Lower lobe of right lung (tissue), 2 donors: ENCODE measurements at regions not wholly inside any gene's neighbourhood (a gene's known extent, or its start where the extent isn't known, plus 50 kb on each side); places are given as distances from the start of the nearest gene placed in this dataset.

Source experiments
- ATAC-seq, 2 donors: fragments of 200-7000 bp; cut with Tn5 transposase; one replicate each; pipeline ENCODE4 v1.9.1; 2020 to 2022; ENCODE audit warnings: mild to moderate bottlenecking in 2 of 2, moderate library complexity in 2 of 2
- DNase-seq: peaks from one replicate; pipeline ENCODE4 v3.0.0-alpha.2; 2020
- H3K27ac ChIP-seq: fragments of 200-600 bp; one replicate; pipeline ENCODE4 v1.8.0; 2022
- H3K27me3 ChIP-seq: fragments of 200-600 bp; one replicate; pipeline ENCODE4 v1.8.0; 2022; ENCODE audit warnings: low read depth
- H3K36me3 ChIP-seq: fragments of 200-600 bp; one replicate; pipeline ENCODE4 v1.8.0; 2022; ENCODE audit warnings: mild to moderate bottlenecking
- H3K4me1 ChIP-seq: fragments of 200-600 bp; one replicate; pipeline ENCODE4 v1.8.0; 2022
- H3K4me3 ChIP-seq: fragments of 200-600 bp; one replicate; pipeline ENCODE4 v1.8.0; 2022; ENCODE audit warnings: mild to moderate bottlenecking
- H3K9me3 ChIP-seq: fragments of 200-600 bp; one replicate; pipeline ENCODE4 v1.8.0; 2022
- CTCF ChIP-seq: fragments of 200-600 bp; IDR thresholded peaks from one replicate; pipeline ENCODE4 v1.8.0; 2022; ENCODE audit warnings: antibody characterized with exemption, mild to moderate bottlenecking
- intact Hi-C: fragments of 100-400 bp; cut with DNase I; formaldehyde crosslinking; loops from one replicate; pipeline ENCODE4 v1.11.0; 2022
- donor health status: DM: no; HTN: yes; CAD: no; lungs with severe emphysema.

- ATAC-seq: no peak
- intact Hi-C loops: no loop called here
- no peak for TF ChIP-seq CTCF
Measured at GRCh38 chr11:134696455-134696854, 284.4 kb upstream of the B3GAT1 start.

GRCh38 chr11:134691985-134692384, 279.9 kb upstream of the B3GAT1 start:
- ATAC-seq: no peak
- no peak for DNase-seq
- peaks cover 4% of the 10 kb centered on the region for H3K27me3 ChIP-seq
- intact Hi-C loops: no loop called here
- H3K4me1 ChIP-seq: no peaks in the 10 kb centered on the region
- no peak overlapping the region for H3K27ac ChIP-seq
- no peak overlapping the region for H3K4me3 ChIP-seq
- H3K36me3 ChIP-seq: no peaks in the 10 kb centered on the region
- no peaks in the 10 kb centered on the region for H3K9me3 ChIP-seq
- TF ChIP-seq CTCF: no peak

More at GRCh38 chr11:134696455-134696854, 284.4 kb upstream of the B3GAT1 start:
- Histone ChIP-seq H3K9me3 (no peaks in the 10 kb centered on the region), H3K4me1 (no peaks in the 10 kb centered on the region), H3K27me3 (peaks cover 19% of the 10 kb centered on the region), H3K4me3 (no peak overlapping the region), H3K36me3 (no peaks in the 10 kb centered on the region), H3K27ac (no peak overlapping the region)
- no peak for DNase-seq

- DNase-seq: no peak
- intact Hi-C loops: no loop called here
- H3K4me1 ChIP-seq: no peaks in the 10 kb centered on the region
Measured at GRCh38 chr11:134691295-134691873, 279.3 kb upstream of the B3GAT1 start.

GRCh38 chr11:134689886-134690285, 277.8 kb upstream of the B3GAT1 start:
- intact Hi-C loops: no loop called here
- no peaks in the 10 kb centered on the region for H3K9me3 ChIP-seq
- no peak for DNase-seq
- no peak for ATAC-seq
- H3K4me3 ChIP-seq: no peak overlapping the region
- no peaks in the 10 kb centered on the region for H3K4me1 ChIP-seq
- no peak overlapping the region for H3K27ac ChIP-seq
- TF ChIP-seq CTCF: no peak
- no peaks in the 10 kb centered on the region for H3K36me3 ChIP-seq
- H3K27me3 ChIP-seq: peaks cover 7% of the 10 kb centered on the region

More at GRCh38 chr11:134691295-134691873, 279.3 kb upstream of the B3GAT1 start:
- Histone ChIP-seq H3K27ac (no peak overlapping the region), H3K4me3 (no peak overlapping the region), H3K9me3 (no peaks in the 10 kb centered on the region), H3K36me3 (no peaks in the 10 kb centered on the region), H3K27me3 (peaks cover 4% of the 10 kb centered on the region)
- TF ChIP-seq CTCF: no peak
- no peak for ATAC-seq

GRCh38 chr11:134687548-134687947, 275.5 kb upstream of the B3GAT1 start:
- intact Hi-C loops: no loop called here
- no peak for ATAC-seq

More at GRCh38 chr11:134687548-134687947, 275.5 kb upstream of the B3GAT1 start:
- Histone ChIP-seq H3K27ac (no peak overlapping the region), H3K4me3 (no peak overlapping the region), H3K27me3 (peaks cover 14% of the 10 kb centered on the region), H3K36me3 (no peaks in the 10 kb centered on the region), H3K9me3 (no peaks in the 10 kb centered on the region), H3K4me1 (no peaks in the 10 kb centered on the region)
- no peak for DNase-seq
- TF ChIP-seq CTCF: no peak
